Parathyroid adenoma (tissue), 2 donors: ENCODE measurements at regions not wholly inside any gene's neighbourhood (a gene's known extent, or its start where the extent isn't known, plus 50 kb on each side); places are given as distances from the start of the nearest gene placed in this dataset.

Source experiments
- H2AFZ ChIP-seq: fragments of 300-600 bp; sonication (generic); one replicate; pipeline ENCODE4 v1.7.0; 2017; ENCODE audit warnings: antibody characterized with exemption, mild to moderate bottlenecking
- H3K27ac ChIP-seq: fragments of 300-600 bp; sonication (generic); one replicate; pipeline ENCODE4 v1.7.0; 2017
- H3K27me3 ChIP-seq: fragments of 300-600 bp; sonication (generic); one replicate; pipeline ENCODE4 v1.7.0; 2017; ENCODE audit warnings: low read length; ENCODE audit not compliant: control insufficient read depth, insufficient read depth
- H3K36me3 ChIP-seq: fragments of 300-600 bp; sonication (generic); one replicate; pipeline ENCODE4 v1.7.0; 2017; ENCODE audit warnings: low read length; ENCODE audit not compliant: control insufficient read depth, insufficient read depth
- H3K4me1 ChIP-seq: fragments of 300-600 bp; sonication (generic); one replicate; pipeline ENCODE4 v1.7.0; 2017; ENCODE audit warnings: control low read depth
- H3K4me2 ChIP-seq: fragments of 300-600 bp; sonication (generic); one replicate; pipeline ENCODE4 v1.7.0; 2017; ENCODE audit warnings: low read length
- H3K4me3 ChIP-seq: fragments of 300-600 bp; sonication (generic); one replicate; pipeline ENCODE4 v1.7.0; 2017; ENCODE audit warnings: low read depth, low read length
- H3K79me2 ChIP-seq: fragments of 300-600 bp; sonication (generic); one replicate; pipeline ENCODE4 v1.7.0; 2017; ENCODE audit warnings: control low read depth
- H3K9ac ChIP-seq: fragments of 300-600 bp; sonication (generic); one replicate; pipeline ENCODE4 v1.7.0; 2017; ENCODE audit warnings: mild to moderate bottlenecking
- H3K9me3 ChIP-seq: fragments of 300-600 bp; sonication (generic); one replicate; pipeline ENCODE4 v1.7.0; 2017; ENCODE audit warnings: low read length; ENCODE audit not compliant: control insufficient read depth
- TF ChIP-seq, protein P1 (sequence below): fragments of 300-600 bp; sonication (generic); IDR thresholded peaks from one replicate; pipeline ENCODE4 v1.7.0; 2017; ENCODE audit warnings: antibody characterized with exemption, mild to moderate bottlenecking
- donor health status: primary hyperparathyroidism.

DNA sequence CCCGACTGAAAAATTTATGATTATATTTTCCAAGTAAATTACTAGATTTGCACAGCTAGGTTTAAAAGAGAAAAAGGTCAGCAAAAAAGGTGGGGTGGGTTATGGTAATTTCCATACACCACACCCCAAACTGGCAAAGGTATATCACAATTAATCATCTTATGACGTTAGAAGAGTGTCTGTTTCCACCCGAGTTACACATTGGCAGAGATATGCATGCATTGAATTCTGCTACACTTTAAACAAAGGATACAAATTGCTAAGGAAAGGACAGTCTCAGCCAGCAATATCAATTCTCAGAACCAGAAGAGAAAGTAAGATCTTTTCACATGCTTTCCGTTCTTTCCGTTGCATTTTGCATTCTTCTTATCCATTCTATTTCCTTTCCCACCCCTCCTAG lies 843.3 kb downstream of the GATA3 start:
- Histone ChIP-seq H3K79me2 (no peaks in the 10 kb centered on the region), H2AFZ (no peak overlapping the region), H3K9me3 (no peaks in the 10 kb centered on the region), H3K4me2 (no peak overlapping the region), H3K9ac (no peak overlapping the region), H3K27ac (no peak overlapping the region), H3K27me3 (no peaks in the 10 kb centered on the region), H3K4me1 (peaks cover 7% of the 10 kb centered on the region), H3K4me3 (no peak overlapping the region), H3K36me3 (no peaks in the 10 kb centered on the region)
- TF ChIP-seq, protein P1, sequence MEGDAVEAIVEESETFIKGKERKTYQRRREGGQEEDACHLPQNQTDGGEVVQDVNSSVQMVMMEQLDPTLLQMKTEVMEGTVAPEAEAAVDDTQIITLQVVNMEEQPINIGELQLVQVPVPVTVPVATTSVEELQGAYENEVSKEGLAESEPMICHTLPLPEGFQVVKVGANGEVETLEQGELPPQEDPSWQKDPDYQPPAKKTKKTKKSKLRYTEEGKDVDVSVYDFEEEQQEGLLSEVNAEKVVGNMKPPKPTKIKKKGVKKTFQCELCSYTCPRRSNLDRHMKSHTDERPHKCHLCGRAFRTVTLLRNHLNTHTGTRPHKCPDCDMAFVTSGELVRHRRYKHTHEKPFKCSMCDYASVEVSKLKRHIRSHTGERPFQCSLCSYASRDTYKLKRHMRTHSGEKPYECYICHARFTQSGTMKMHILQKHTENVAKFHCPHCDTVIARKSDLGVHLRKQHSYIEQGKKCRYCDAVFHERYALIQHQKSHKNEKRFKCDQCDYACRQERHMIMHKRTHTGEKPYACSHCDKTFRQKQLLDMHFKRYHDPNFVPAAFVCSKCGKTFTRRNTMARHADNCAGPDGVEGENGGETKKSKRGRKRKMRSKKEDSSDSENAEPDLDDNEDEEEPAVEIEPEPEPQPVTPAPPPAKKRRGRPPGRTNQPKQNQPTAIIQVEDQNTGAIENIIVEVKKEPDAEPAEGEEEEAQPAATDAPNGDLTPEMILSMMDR, result no peak

DNA sequence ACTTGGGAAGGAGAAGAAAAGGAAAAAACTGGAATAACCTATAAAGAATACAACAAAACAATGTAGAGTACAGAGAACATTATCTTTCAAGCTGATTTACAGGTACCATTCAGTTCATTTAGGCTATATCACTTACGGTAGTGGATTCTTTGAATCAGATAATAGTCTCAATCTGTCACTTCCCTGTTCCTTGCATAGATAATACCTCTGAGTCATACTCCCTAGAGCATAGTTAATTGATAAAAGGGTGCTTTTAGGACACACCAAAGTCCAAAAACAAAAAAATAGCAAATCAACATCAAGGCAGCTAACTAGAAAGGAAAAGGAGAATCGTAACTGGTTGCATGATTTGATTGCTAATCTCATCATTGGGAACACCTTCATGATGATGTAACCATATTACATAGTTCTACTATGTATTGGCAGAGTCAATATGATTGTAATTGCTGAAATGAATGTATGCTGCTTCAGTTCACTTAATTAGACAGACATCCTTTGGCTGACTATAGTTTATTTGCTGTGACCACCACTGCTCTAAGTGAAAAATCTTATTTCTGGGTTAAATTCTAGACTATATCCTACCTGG lies 844.4 kb downstream of the GATA3 start:
- TF ChIP-seq, protein P1, result no peak
- H3K27me3 ChIP-seq, result no peaks in the 10 kb centered on the region
- no peaks in the 10 kb centered on the region for H3K9me3 ChIP-seq
- no peak overlapping the region for H3K9ac ChIP-seq
- no peak overlapping the region for H3K27ac ChIP-seq
- no peaks in the 10 kb centered on the region for H3K79me2 ChIP-seq
- no peaks in the 10 kb centered on the region for H3K36me3 ChIP-seq
- no peak overlapping the region for H3K4me2 ChIP-seq
- no peak overlapping the region for H2AFZ ChIP-seq
- no peak overlapping the region for H3K4me3 ChIP-seq
- peaks cover 7% of the 10 kb centered on the region for H3K4me1 ChIP-seq

DNA sequence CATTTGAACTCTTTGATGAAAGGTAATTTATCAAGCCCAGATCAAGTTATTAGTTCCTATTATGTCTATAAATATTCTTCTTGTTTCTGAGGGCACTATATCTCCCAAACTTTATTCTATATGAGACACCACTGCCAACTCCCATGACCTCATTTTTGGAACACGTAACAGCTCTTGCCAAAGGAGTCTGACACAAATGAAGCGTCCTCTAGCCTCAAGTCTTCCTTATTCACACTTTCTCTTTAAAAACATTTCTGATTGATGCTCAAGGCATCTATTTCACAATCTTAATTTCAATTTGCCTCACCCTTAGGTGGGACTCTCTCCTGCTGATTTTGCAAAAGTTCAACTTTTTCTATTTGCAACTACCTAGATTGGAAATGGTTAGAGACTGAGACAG lies 848.4 kb downstream of the GATA3 start:
- Histone ChIP-seq H3K4me3 (no peak overlapping the region), H3K4me1 (no peaks in the 10 kb centered on the region), H3K9me3 (no peaks in the 10 kb centered on the region), H3K27me3 (no peaks in the 10 kb centered on the region), H3K79me2 (no peaks in the 10 kb centered on the region), H3K4me2 (no peak overlapping the region), H3K36me3 (no peaks in the 10 kb centered on the region), H3K9ac (no peak overlapping the region), H3K27ac (no peak overlapping the region), H2AFZ (no peak overlapping the region)
- TF ChIP-seq, protein P1, result no peak

DNA sequence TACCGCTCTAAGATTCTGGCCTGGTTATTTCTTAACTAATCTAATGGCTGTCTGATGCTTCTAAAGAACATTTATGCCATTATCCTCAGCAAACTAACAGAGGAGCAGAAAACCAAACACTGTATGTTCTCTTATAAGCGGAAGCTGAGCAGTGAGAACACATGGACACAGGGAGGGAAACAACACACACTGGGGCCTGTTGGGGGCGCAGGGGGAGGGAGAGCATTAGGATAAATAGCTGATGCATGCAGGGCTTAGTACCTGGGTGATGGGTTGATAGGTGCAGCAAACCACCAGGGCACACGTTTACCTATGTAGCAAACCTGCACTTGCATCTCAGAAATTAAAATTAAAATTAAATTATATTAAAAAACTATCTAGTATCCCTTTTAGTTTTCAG lies 853.5 kb downstream of the GATA3 start:
- H3K36me3 ChIP-seq, result no peaks in the 10 kb centered on the region
- no peak overlapping the region for H3K4me3 ChIP-seq
- H3K27me3 ChIP-seq, result no peaks in the 10 kb centered on the region
- no peak overlapping the region for H3K27ac ChIP-seq
- H3K4me2 ChIP-seq, result no peak overlapping the region
- no peaks in the 10 kb centered on the region for H3K79me2 ChIP-seq
- no peak overlapping the region for H2AFZ ChIP-seq
- no peaks in the 10 kb centered on the region for H3K4me1 ChIP-seq
- no peak overlapping the region for H3K9ac ChIP-seq
- H3K9me3 ChIP-seq, result no peaks in the 10 kb centered on the region
- TF ChIP-seq, protein P1, result no peak

DNA sequence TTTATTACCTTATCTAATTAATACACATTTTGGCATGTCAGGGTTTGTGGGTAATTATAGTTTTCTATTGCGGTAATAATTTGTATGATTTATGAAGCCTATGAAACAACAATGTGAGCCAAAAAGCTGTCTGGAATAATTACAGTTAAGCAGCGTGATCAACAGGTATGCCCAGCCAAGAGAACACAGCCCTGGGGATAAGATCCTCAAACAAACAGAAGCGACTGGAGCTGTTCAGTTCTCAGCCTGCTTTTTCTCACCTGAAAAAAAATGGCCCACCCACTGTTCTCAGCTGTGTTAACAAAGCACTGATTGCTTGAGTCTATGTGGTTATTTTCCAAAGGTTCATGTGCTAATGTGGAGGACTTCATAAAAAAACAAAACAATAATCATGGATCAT lies 855.8 kb downstream of the GATA3 start:
- no peak overlapping the region for H2AFZ ChIP-seq
- H3K79me2 ChIP-seq, result no peaks in the 10 kb centered on the region
- H3K9me3 ChIP-seq, result no peaks in the 10 kb centered on the region
- no peaks in the 10 kb centered on the region for H3K4me1 ChIP-seq
- H3K9ac ChIP-seq, result no peak overlapping the region
- H3K4me2 ChIP-seq, result no peak overlapping the region
- TF ChIP-seq, protein P1, result no peak
- H3K27me3 ChIP-seq, result no peaks in the 10 kb centered on the region
- H3K36me3 ChIP-seq, result no peaks in the 10 kb centered on the region
- no peak overlapping the region for H3K27ac ChIP-seq
- H3K4me3 ChIP-seq, result no peak overlapping the region
